AG04450 (cell line): ENCODE measurements at regions not wholly inside any gene's neighbourhood (a gene's known extent, or its start where the extent isn't known, plus 50 kb on each side); places are given as distances from the start of the nearest gene placed in this dataset.

Experiments
- CTCF ChIA-PET: fragments of 300-600, 350-600 bp; formaldehyde crosslinking; extraction: SDS; loops from one replicate; lab custom pipeline; 2022; ENCODE audit warnings: antibody characterized with exemption, inconsistent platforms; lab: Charles Lee
- POLR2A ChIA-PET: fragments of 350-600 bp; formaldehyde crosslinking; extraction: SDS; loops from one replicate; lab custom pipeline; 2021; ENCODE audit warnings: antibody characterized with exemption, inconsistent platforms; lab: Yijun Ruan, JAX
- DNase-seq: peaks from one replicate; pipeline ENCODE4 v3.0.0-alpha.2; 2011; ENCODE audit warnings: low read depth, low spot score
- H3K27ac ChIP-seq: one replicate; pipeline ENCODE4 v1.5.1; 2012; ENCODE audit warnings: low read depth, low read length, control low read depth
- H3K27me3 ChIP-seq: one replicate; pipeline ENCODE4 v1.6.0; 2012; ENCODE audit warnings: low read length; ENCODE audit not compliant: control insufficient read depth, insufficient read depth
- H3K4me3 ChIP-seq: 2 replicates; pipeline ENCODE4 v1.5.1; 2011; ENCODE audit warnings: mild to moderate bottlenecking, low read depth, low read length, control low read depth
- H3K9me3 ChIP-seq: 2 replicates; pipeline ENCODE4 v1.5.1; 2012; ENCODE audit warnings: low read length; ENCODE audit not compliant: control insufficient read depth, insufficient read depth
- CTCF ChIP-seq: IDR thresholded peaks from 2 replicates; pipeline ENCODE4 v1.5.1; 2011; ENCODE audit warnings: low read depth, low read length, control low read depth, inconsistent platforms

- CTCF ChIA-PET: no interaction called here
- H3K27me3 ChIP-seq: no peaks in the 10 kb centered on the region
- POLR2A ChIA-PET: no interaction called here
- no peak overlapping the region for H3K27ac ChIP-seq
- TF ChIP-seq CTCF: no peak
- DNase-seq: no peak
- no peak overlapping the region for H3K4me3 ChIP-seq
- no peaks in the 10 kb centered on the region for H3K9me3 ChIP-seq
Observed at GRCh38 chr10:60518745-60519144, 129.1 kb upstream of the ANK3 start.

GRCh38 chr10:60517805-60518204 lies 128.1 kb upstream of the ANK3 start:
- no peak for TF ChIP-seq CTCF
- Histone ChIP-seq H3K27me3 (no peaks in the 10 kb centered on the region), H3K27ac (no peak overlapping the region), H3K4me3 (no peak overlapping the region), H3K9me3 (no peaks in the 10 kb centered on the region)
- ChIA-PET POLR2A (no interaction called here), CTCF (no interaction called here)
- DNase-seq: no peak

DNA sequence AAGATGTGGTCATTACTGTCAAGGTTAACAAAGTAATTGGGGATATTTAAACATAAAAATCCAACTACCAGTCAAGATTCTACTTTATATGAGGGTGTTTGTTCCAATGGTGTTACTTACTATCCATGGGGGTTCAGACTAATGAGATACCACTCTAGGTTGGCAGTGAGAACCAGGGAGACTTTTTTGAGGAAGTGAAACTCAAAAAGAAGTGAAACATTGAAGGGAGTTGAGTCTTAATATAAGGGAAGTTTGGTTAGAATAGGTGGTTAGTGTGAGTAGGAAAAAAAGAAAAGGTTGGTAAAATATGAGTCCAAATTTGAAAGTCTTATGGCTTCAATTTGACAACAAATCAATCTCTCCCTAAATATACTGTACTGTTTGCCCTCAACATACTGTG lies 123.6 kb upstream of the ANK3 start:
- no peak overlapping the region for H3K27ac ChIP-seq
- POLR2A ChIA-PET: no interaction called here

DNA sequence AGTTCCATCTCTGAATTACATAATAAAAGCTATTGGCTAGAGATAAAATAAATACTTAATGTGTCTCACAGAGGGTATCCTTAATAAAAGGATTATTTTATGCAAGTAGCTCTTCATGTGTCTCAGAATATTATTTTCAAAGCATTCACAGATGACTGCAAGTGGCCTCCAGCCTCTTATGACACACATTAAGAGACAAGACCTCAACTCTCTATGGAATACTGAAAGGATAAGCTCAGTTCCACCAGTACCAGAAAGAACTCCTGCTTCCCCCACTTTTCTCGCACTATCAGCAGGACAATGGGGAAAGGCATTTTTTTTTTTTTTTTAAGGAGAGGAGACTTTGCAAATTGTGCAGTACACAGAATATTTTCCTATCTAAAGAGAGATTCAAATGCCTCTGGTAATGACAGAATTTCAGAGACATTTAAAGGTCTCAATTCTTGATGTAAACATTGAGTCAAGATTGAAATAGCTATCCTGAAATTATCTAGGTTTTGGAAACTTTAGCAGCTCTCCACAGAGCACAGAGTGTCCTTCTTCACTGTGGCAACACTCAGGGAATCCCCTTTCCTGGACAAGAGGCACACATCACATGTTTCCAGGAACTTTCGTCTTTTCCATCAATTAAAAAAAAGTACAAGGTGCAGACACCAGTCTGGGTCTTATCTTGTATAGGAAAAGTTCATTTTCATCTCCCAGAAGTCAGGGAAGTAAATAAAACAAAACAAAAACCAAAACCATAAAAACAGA lies 122.0 kb upstream of the ANK3 start:
- TF ChIP-seq CTCF: no peak
- DNase-seq: no peak
- Histone ChIP-seq H3K4me3 (no peak overlapping the region), H3K27ac (no peak overlapping the region), H3K27me3 (no peaks in the 10 kb centered on the region), H3K9me3 (no peaks in the 10 kb centered on the region)
- ChIA-PET POLR2A (no interaction called here), CTCF (no interaction called here)

More for the DNA sequence above, 123.6 kb upstream of the ANK3 start:
- CTCF ChIA-PET: no interaction called here
- TF ChIP-seq CTCF: no peak
- H3K4me3 ChIP-seq: no peak overlapping the region
- H3K9me3 ChIP-seq: no peaks in the 10 kb centered on the region
- DNase-seq: no peak
- no peaks in the 10 kb centered on the region for H3K27me3 ChIP-seq

DNA sequence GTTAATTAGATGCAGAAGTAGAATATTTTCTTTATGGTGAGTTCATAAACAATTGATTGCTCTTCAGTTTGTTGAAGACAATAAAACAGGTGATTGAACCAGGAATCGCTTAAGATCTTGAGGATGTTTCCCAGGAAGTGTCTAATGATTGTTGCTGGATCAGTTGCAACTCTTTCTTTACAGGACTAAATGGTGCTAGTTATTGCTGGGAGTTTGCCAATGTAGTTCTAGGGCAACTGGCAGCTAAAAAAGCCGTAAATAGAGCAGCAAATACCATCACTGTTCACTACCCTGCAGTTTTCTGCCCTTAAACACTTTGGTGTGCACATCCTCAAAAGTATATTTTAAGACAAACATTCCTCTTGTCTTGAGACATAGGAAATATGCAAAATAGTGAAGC lies 119.2 kb upstream of the ANK3 start:
- no peak for DNase-seq
- Histone ChIP-seq H3K27ac (no peak overlapping the region), H3K9me3 (no peaks in the 10 kb centered on the region), H3K4me3 (no peak overlapping the region), H3K27me3 (no peaks in the 10 kb centered on the region)
- TF ChIP-seq CTCF: no peak
- ChIA-PET CTCF (no interaction called here), POLR2A (no interaction called here)
